NB4 (cell line): ENCODE measurements at regions not wholly inside any gene's neighbourhood (a gene's known extent, or its start where the extent isn't known, plus 50 kb on each side); places are given as distances from the start of the nearest gene placed in this dataset.

Source experiments
- POLR2A ChIP-seq: IDR thresholded peaks from 2 replicates; pipeline ENCODE4 v1.6.1; 2011; ENCODE audit warnings: mild to moderate bottlenecking; ENCODE audit not compliant: insufficient read length; ENCODE audit errors: extremely low read depth
- TF ChIP-seq, protein P1 (sequence below): IDR thresholded peaks from one replicate; pipeline ENCODE4 v1.5.1; 2012; ENCODE audit warnings: low read depth, low read length
- TF ChIP-seq, protein P2 (sequence below): IDR thresholded peaks from 2 replicates; pipeline ENCODE4 v1.6.1; 2011; ENCODE audit warnings: low read depth, low read length

DNA sequence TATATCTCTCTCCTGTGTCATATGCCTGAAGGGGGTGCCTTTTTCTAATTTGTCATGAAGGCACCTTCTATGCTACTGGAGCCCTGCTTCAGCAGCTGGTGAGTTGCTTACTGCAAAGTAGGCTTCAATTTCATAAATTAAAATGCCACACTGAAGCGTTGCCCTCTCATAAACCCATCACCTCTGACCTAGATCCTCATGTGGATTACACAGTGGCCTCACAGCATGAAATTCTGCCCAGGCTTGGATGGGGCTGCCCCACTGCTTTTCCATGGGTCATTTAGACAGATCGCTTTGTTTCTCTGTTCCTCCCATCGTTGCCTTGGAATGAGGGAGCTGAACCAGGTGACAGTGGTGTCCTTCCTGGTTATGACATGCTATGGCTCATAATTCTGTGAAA is 131.2 kb downstream of the RPL22L1 start:
- TF ChIP-seq, protein P1, sequence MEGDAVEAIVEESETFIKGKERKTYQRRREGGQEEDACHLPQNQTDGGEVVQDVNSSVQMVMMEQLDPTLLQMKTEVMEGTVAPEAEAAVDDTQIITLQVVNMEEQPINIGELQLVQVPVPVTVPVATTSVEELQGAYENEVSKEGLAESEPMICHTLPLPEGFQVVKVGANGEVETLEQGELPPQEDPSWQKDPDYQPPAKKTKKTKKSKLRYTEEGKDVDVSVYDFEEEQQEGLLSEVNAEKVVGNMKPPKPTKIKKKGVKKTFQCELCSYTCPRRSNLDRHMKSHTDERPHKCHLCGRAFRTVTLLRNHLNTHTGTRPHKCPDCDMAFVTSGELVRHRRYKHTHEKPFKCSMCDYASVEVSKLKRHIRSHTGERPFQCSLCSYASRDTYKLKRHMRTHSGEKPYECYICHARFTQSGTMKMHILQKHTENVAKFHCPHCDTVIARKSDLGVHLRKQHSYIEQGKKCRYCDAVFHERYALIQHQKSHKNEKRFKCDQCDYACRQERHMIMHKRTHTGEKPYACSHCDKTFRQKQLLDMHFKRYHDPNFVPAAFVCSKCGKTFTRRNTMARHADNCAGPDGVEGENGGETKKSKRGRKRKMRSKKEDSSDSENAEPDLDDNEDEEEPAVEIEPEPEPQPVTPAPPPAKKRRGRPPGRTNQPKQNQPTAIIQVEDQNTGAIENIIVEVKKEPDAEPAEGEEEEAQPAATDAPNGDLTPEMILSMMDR: no peak
- no peak for TF ChIP-seq POLR2A
- TF ChIP-seq, protein P2, sequence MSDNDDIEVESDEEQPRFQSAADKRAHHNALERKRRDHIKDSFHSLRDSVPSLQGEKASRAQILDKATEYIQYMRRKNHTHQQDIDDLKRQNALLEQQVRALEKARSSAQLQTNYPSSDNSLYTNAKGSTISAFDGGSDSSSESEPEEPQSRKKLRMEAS: no peak
